ENCODE measurements at regions not wholly inside any gene's neighbourhood (a gene's known extent, or its start where the extent isn't known, plus 50 kb on each side); places are given as distances from the start of the nearest gene placed in this dataset.

- DNase-seq (ENCODE audit: low read depth in 1 of 2, low spot score in 1 of 2): no peak
- TF ChIP-seq POLR2AphosphoS5 (IDR thresholded peaks at IDR 0.05; ENCODE audit: low read depth) (no peak), GABPA (IDR thresholded peaks at IDR 0.05; ENCODE audit: low read depth) (no peak), SPI1 (IDR thresholded peaks at IDR 0.05; ENCODE audit: borderline replicate concordance, low read depth) (no peak)
- TF ChIP-seq, protein P1, sequence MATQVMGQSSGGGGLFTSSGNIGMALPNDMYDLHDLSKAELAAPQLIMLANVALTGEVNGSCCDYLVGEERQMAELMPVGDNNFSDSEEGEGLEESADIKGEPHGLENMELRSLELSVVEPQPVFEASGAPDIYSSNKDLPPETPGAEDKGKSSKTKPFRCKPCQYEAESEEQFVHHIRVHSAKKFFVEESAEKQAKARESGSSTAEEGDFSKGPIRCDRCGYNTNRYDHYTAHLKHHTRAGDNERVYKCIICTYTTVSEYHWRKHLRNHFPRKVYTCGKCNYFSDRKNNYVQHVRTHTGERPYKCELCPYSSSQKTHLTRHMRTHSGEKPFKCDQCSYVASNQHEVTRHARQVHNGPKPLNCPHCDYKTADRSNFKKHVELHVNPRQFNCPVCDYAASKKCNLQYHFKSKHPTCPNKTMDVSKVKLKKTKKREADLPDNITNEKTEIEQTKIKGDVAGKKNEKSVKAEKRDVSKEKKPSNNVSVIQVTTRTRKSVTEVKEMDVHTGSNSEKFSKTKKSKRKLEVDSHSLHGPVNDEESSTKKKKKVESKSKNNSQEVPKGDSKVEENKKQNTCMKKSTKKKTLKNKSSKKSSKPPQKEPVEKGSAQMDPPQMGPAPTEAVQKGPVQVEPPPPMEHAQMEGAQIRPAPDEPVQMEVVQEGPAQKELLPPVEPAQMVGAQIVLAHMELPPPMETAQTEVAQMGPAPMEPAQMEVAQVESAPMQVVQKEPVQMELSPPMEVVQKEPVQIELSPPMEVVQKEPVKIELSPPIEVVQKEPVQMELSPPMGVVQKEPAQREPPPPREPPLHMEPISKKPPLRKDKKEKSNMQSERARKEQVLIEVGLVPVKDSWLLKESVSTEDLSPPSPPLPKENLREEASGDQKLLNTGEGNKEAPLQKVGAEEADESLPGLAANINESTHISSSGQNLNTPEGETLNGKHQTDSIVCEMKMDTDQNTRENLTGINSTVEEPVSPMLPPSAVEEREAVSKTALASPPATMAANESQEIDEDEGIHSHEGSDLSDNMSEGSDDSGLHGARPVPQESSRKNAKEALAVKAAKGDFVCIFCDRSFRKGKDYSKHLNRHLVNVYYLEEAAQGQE (IDR thresholded peaks at IDR 0.05; ENCODE audit: insufficient replicate concordance, low read depth): no peak
- TF ChIP-seq, protein P2, sequence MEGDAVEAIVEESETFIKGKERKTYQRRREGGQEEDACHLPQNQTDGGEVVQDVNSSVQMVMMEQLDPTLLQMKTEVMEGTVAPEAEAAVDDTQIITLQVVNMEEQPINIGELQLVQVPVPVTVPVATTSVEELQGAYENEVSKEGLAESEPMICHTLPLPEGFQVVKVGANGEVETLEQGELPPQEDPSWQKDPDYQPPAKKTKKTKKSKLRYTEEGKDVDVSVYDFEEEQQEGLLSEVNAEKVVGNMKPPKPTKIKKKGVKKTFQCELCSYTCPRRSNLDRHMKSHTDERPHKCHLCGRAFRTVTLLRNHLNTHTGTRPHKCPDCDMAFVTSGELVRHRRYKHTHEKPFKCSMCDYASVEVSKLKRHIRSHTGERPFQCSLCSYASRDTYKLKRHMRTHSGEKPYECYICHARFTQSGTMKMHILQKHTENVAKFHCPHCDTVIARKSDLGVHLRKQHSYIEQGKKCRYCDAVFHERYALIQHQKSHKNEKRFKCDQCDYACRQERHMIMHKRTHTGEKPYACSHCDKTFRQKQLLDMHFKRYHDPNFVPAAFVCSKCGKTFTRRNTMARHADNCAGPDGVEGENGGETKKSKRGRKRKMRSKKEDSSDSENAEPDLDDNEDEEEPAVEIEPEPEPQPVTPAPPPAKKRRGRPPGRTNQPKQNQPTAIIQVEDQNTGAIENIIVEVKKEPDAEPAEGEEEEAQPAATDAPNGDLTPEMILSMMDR (IDR thresholded peaks at IDR 0.05; ENCODE audit: insufficient read depth, low read length): no peak
- no peak overlapping the region for H3K27ac ChIP-seq (replicated peaks)
- no peaks in the 10 kb centered on the region for H3K27me3 ChIP-seq (ENCODE audit: insufficient read depth, poor library complexity, severe bottlenecking)
- H3K4me3 ChIP-seq (replicated peaks; ENCODE audit: insufficient read depth, low read length): no peak overlapping the region
Measured at GRCh38 chr9:93900971-93901861, 53.9 kb downstream of the BARX1 start.

DNA sequence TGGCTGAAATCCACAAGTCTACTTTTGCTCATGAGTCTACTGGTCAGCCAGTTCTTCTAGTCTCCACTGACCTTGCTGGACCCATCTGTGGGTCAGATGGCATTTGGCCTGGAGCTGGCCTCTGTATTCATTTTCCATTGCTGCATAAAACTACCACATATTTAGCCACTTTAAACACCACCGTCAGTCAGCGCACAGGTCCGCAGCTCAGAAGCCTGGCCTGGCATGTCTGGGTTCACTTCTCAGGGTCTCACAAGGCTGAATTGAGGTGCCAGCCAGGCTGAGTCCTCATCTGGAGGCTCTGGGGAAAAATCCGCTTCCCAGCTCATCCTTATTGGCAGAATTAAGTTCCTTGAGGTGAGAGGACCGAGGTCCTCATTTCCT is 54.7 kb downstream of the BARX1 start:
- H3K4me3 ChIP-seq (replicated peaks; ENCODE audit: insufficient read depth, low read length): no peak overlapping the region
- TF ChIP-seq, protein P2 (IDR thresholded peaks at IDR 0.05; ENCODE audit: insufficient read depth, low read length): no peak
- TF ChIP-seq POLR2AphosphoS5 (IDR thresholded peaks at IDR 0.05; ENCODE audit: low read depth) (no peak), GABPA (IDR thresholded peaks at IDR 0.05; ENCODE audit: low read depth) (no peak), SPI1 (IDR thresholded peaks at IDR 0.05; ENCODE audit: borderline replicate concordance, low read depth) (no peak)
- TF ChIP-seq, protein P1 (IDR thresholded peaks at IDR 0.05; ENCODE audit: insufficient replicate concordance, low read depth): no peak
- DNase-seq (ENCODE audit: low read depth in 1 of 2, low spot score in 1 of 2): no peak
- no peaks in the 10 kb centered on the region for H3K27me3 ChIP-seq (ENCODE audit: insufficient read depth, poor library complexity, severe bottlenecking)
- H3K27ac ChIP-seq (replicated peaks): no peak overlapping the region

GRCh38 chr9:93899609-93900435 is 55.3 kb downstream of the BARX1 start:
- Histone ChIP-seq H3K27ac (replicated peaks) (no peak overlapping the region), H3K27me3 (ENCODE audit: insufficient read depth, poor library complexity, severe bottlenecking) (no peaks in the 10 kb centered on the region), H3K4me3 (replicated peaks; ENCODE audit: insufficient read depth, low read length) (no peak overlapping the region)
- TF ChIP-seq, protein P1 (IDR thresholded peaks at IDR 0.05; ENCODE audit: insufficient replicate concordance, low read depth): no peak
- TF ChIP-seq SPI1 (IDR thresholded peaks at IDR 0.05; ENCODE audit: borderline replicate concordance, low read depth) (no peak), GABPA (IDR thresholded peaks at IDR 0.05; ENCODE audit: low read depth) (no peak), POLR2AphosphoS5 (IDR thresholded peaks at IDR 0.05; ENCODE audit: low read depth) (no peak)
- TF ChIP-seq, protein P2 (IDR thresholded peaks at IDR 0.05; ENCODE audit: insufficient read depth, low read length): no peak
- DNase-seq (ENCODE audit: low read depth in 1 of 2, low spot score in 1 of 2): no peak

Measured in HL-60 (cell line).